ENCODE measurements at regions not wholly inside any gene's neighbourhood (a gene's known extent, or its start where the extent isn't known, plus 50 kb on each side); places are given as distances from the start of the nearest gene placed in this dataset.
A peak's percentile ranks its signal among the peaks of the same experiment; 100 is the strongest.

DNA sequence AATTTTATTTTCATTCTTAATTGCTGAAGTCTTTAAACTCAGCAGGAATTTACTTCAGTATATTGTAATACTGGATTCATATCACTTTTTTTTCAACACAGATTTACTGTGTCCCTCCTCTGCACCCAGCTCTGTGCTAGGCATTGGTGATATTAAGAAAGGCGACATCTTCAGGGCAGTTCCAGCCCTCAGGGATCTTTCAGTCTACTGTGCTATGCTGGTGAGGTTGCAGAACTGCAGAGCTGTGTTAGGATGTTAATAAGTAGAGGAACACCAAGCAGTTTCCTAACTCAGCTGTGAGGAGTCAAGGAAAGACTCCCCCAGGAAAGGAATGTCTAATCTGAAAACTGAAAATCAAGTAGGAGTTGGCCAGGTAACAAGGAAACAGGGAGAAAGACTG is 158.2 kb upstream of the NPY start:
- H3K36me3 ChIP-seq (ENCODE audit: control insufficient read depth in 1 of 2, insufficient read depth in 2 of 2, low read length in 2 of 2): no peaks in the 10 kb centered on the region
- ChIA-PET POLR2A (no interaction called here), RAD21 (ENCODE audit: low non-redundant PET in 1 of 2, low total read pairs in 2 of 2, uncharacterized antibody in 2 of 2, unreplicated experiment in 2 of 2) (no interaction called here), CTCF (no interaction called here)
- H3K4me3 ChIP-seq (replicated peaks in 1 of 2; ENCODE audit: low read depth in 1 of 2, low read length in 2 of 2): no peak overlapping the region
- H3K4me1 ChIP-seq (ENCODE audit: control insufficient read depth in 1 of 2, insufficient read depth in 2 of 2, low read length in 2 of 2): no peaks in the 10 kb centered on the region
- intact Hi-C loops (cut with micrococcal nuclease): no loop called here
- BruUV-seq (replicated peaks): no TSS peak
- no peaks in the 10 kb centered on the region for H3K79me2 ChIP-seq (ENCODE audit: insufficient read depth, low read length)
- DNase-seq (ENCODE audit: low read depth, low spot score): no peak
- peak; percentile 74 for ATAC-seq
- no peak overlapping the region for H2AFZ ChIP-seq (ENCODE audit: low read depth, low read length, poor library complexity, severe bottlenecking)
- H3K27ac ChIP-seq (ENCODE audit: low read depth, low read length): no peak overlapping the region
- H3K4me2 ChIP-seq (ENCODE audit: low read length): no peak overlapping the region
- no peaks in the 10 kb centered on the region; the same call in 1 of the 2 replicates for H4K20me1 ChIP-seq (ENCODE audit: insufficient read depth)
- TF ChIP-seq CEBPB (IDR thresholded peaks at IDR 0.05; ENCODE audit: low read depth): no peak
- TF ChIP-seq SP1 (IDR thresholded peaks at IDR 0.05; ENCODE audit: low read depth): no peak
- TF ChIP-seq, protein P1, sequence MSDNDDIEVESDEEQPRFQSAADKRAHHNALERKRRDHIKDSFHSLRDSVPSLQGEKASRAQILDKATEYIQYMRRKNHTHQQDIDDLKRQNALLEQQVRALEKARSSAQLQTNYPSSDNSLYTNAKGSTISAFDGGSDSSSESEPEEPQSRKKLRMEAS (IDR thresholded peaks at IDR 0.05): no peak
- no peak for TF ChIP-seq POLR2AphosphoS5 (IDR thresholded peaks at IDR 0.05; ENCODE audit: low read depth, low read length)
- TF ChIP-seq FOSL1 (IDR thresholded peaks at IDR 0.05; ENCODE audit: low read depth): no peak
- TF ChIP-seq EGR1 (IDR thresholded peaks at IDR 0.05; ENCODE audit: low read depth): no peak
- TF ChIP-seq ATF3 (IDR thresholded peaks at IDR 0.05): no peak
- TF ChIP-seq RAD21 (IDR thresholded peaks at IDR 0.05; ENCODE audit: low read depth): no peak
- no peak for TF ChIP-seq EZH2phosphoT487 (IDR thresholded peaks at IDR 0.05; ENCODE audit: borderline replicate concordance)
- TF ChIP-seq SRF (IDR thresholded peaks at IDR 0.05; ENCODE audit: low read depth): no peak
- no peaks in the 10 kb centered on the region for H3K27me3 ChIP-seq (ENCODE audit: insufficient read depth, low read length)
- no peaks in the 10 kb centered on the region for H3K9me2 ChIP-seq (ENCODE audit: insufficient read depth)
- H3K9ac ChIP-seq (ENCODE audit: low read length): no peak overlapping the region
- no peaks in the 10 kb centered on the region for H3K9me3 ChIP-seq (ENCODE audit: control insufficient read depth in 1 of 2, insufficient read depth in 1 of 2, low read depth in 1 of 2, low read length in 2 of 2)

DNA sequence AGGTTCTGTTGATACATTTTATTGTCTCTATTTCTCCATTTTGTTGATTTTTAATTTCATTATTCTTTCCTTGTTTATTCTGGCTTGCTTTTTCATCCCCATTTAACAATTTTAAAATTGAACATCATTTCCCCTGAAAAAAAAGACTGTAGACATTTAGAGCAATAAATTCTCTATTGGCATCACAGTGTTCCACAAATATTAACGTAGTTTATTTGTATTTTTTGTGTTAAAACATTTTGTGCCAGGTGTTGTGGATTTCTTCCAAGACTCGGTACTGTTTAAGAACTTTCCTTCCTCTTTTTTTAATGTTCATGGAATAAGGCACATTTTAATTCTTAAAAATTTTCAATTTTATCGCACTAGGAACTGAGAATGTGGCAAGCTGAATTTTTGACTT is 156.1 kb upstream of the NPY start:
- no peaks in the 10 kb centered on the region for H3K79me2 ChIP-seq (ENCODE audit: insufficient read depth, low read length)
- H3K4me3 ChIP-seq (replicated peaks in 1 of 2; ENCODE audit: low read depth in 1 of 2, low read length in 2 of 2): no peak overlapping the region
- ChIA-PET RAD21 (ENCODE audit: low non-redundant PET in 1 of 2, low total read pairs in 2 of 2, uncharacterized antibody in 2 of 2, unreplicated experiment in 2 of 2) (no interaction called here), CTCF (no interaction called here), POLR2A (no interaction called here)
- no peak overlapping the region for H3K9ac ChIP-seq (ENCODE audit: low read length)
- no TSS peak for BruUV-seq (replicated peaks)
- DNase-seq (ENCODE audit: low read depth, low spot score) (no peak), ATAC-seq (no peak)
- no peak overlapping the region for H3K27ac ChIP-seq (ENCODE audit: low read depth, low read length)
- no peaks in the 10 kb centered on the region for H3K27me3 ChIP-seq (ENCODE audit: insufficient read depth, low read length)
- no peaks in the 10 kb centered on the region for H3K9me3 ChIP-seq (ENCODE audit: control insufficient read depth in 1 of 2, insufficient read depth in 1 of 2, low read depth in 1 of 2, low read length in 2 of 2)
- no peak overlapping the region for H2AFZ ChIP-seq (ENCODE audit: low read depth, low read length, poor library complexity, severe bottlenecking)
- intact Hi-C loops (cut with micrococcal nuclease): no loop called here
- no peaks in the 10 kb centered on the region; the same call in 1 of the 2 replicates for H4K20me1 ChIP-seq (ENCODE audit: insufficient read depth)
- H3K36me3 ChIP-seq (ENCODE audit: control insufficient read depth in 1 of 2, insufficient read depth in 2 of 2, low read length in 2 of 2): no peaks in the 10 kb centered on the region
- no peaks in the 10 kb centered on the region for H3K9me2 ChIP-seq (ENCODE audit: insufficient read depth)
- H3K4me1 ChIP-seq (ENCODE audit: control insufficient read depth in 1 of 2, insufficient read depth in 2 of 2, low read length in 2 of 2): no peaks in the 10 kb centered on the region
- H3K4me2 ChIP-seq (ENCODE audit: low read length): no peak overlapping the region
- TF ChIP-seq, protein P1 (IDR thresholded peaks at IDR 0.05): no peak
- TF ChIP-seq, protein P2, sequence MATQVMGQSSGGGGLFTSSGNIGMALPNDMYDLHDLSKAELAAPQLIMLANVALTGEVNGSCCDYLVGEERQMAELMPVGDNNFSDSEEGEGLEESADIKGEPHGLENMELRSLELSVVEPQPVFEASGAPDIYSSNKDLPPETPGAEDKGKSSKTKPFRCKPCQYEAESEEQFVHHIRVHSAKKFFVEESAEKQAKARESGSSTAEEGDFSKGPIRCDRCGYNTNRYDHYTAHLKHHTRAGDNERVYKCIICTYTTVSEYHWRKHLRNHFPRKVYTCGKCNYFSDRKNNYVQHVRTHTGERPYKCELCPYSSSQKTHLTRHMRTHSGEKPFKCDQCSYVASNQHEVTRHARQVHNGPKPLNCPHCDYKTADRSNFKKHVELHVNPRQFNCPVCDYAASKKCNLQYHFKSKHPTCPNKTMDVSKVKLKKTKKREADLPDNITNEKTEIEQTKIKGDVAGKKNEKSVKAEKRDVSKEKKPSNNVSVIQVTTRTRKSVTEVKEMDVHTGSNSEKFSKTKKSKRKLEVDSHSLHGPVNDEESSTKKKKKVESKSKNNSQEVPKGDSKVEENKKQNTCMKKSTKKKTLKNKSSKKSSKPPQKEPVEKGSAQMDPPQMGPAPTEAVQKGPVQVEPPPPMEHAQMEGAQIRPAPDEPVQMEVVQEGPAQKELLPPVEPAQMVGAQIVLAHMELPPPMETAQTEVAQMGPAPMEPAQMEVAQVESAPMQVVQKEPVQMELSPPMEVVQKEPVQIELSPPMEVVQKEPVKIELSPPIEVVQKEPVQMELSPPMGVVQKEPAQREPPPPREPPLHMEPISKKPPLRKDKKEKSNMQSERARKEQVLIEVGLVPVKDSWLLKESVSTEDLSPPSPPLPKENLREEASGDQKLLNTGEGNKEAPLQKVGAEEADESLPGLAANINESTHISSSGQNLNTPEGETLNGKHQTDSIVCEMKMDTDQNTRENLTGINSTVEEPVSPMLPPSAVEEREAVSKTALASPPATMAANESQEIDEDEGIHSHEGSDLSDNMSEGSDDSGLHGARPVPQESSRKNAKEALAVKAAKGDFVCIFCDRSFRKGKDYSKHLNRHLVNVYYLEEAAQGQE (IDR thresholded peaks at IDR 0.05; ENCODE audit: low read depth): no peak
- no peak for TF ChIP-seq RAD21 (IDR thresholded peaks at IDR 0.05; ENCODE audit: low read depth)
- no peak for TF ChIP-seq ZBTB33 (IDR thresholded peaks at IDR 0.05; ENCODE audit: extremely low read depth, insufficient replicate concordance, low read length)
- no peak for TF ChIP-seq CEBPB (IDR thresholded peaks at IDR 0.05; ENCODE audit: low read depth)
- no peak for TF ChIP-seq POLR2AphosphoS5 (IDR thresholded peaks at IDR 0.05; ENCODE audit: low read depth, low read length)
- no peak for TF ChIP-seq YY1 (IDR thresholded peaks at IDR 0.05; ENCODE audit: extremely low read depth, insufficient replicate concordance, low read depth, low read length)
- TF ChIP-seq EGR1 (IDR thresholded peaks at IDR 0.05; ENCODE audit: low read depth): no peak
- no peak for TF ChIP-seq EZH2phosphoT487 (IDR thresholded peaks at IDR 0.05; ENCODE audit: borderline replicate concordance)
- TF ChIP-seq ATF3 (IDR thresholded peaks at IDR 0.05): no peak
- TF ChIP-seq SP1 (IDR thresholded peaks at IDR 0.05; ENCODE audit: low read depth): no peak
- no peak for TF ChIP-seq FOSL1 (IDR thresholded peaks at IDR 0.05; ENCODE audit: low read depth)
